GM23248 (cell line): ENCODE measurements at regions not wholly inside any gene's neighbourhood (a gene's known extent, or its start where the extent isn't known, plus 50 kb on each side); places are given as distances from the start of the nearest gene placed in this dataset.

ENCODE experiments used
- EZH2 ChIP-seq: fragments of 200-600 bp; sonication (generic); IDR thresholded peaks from 2 replicates; pipeline ENCODE4 v1.6.1; 2018; ENCODE audit warnings: antibody characterized with exemption, mild to moderate bottlenecking; ENCODE audit not compliant: insufficient read depth, poor library complexity, severe bottlenecking
- EZH2phosphoT487 ChIP-seq: fragments of 200-600 bp; sonication (generic); IDR thresholded peaks from 2 replicates; pipeline ENCODE4 v1.6.1; 2018; ENCODE audit warnings: antibody characterized with exemption, moderate library complexity, mild to moderate bottlenecking, low read depth; ENCODE audit not compliant: insufficient read depth

- TF ChIP-seq EZH2 (no peak), EZH2phosphoT487 (no peak)
These were observed 587.7 kb downstream of the GLUD2 start for GRCh38 chrX:121635141-121635540.
